ENCODE measurements at regions not wholly inside any gene's neighbourhood (a gene's known extent, or its start where the extent isn't known, plus 50 kb on each side); places are given as distances from the start of the nearest gene placed in this dataset.

- TF ChIP-seq ATF3 (IDR thresholded peaks at IDR 0.05) (no peak), CTCF (IDR thresholded peaks at IDR 0.05; ENCODE audit: low read depth, low read length, missing input control) (no peak), HNF4A (conservative IDR thresholded peaks at IDR 0.05) (no peak), NR2F2 (IDR thresholded peaks at IDR 0.05) (no peak), SP1 (IDR thresholded peaks at IDR 0.05) (no peak), HNF4G (IDR thresholded peaks at IDR 0.05) (no peak), TAF1 (conservative IDR thresholded peaks at IDR 0.05) (no peak), ZBTB33 (IDR thresholded peaks at IDR 0.05) (no peak), JUND (IDR thresholded peaks at IDR 0.05) (no peak), MAX (IDR thresholded peaks at IDR 0.05) (no peak), GABPA (IDR thresholded peaks at IDR 0.05 in 1 of 2, conservative IDR thresholded peaks at IDR 0.05 in 1 of 2) (no peak), FOXA1 (IDR thresholded peaks at IDR 0.05) (no peak), FOXA2 (IDR thresholded peaks at IDR 0.05) (no peak)
- Histone ChIP-seq H3K9me3 (ENCODE audit: control insufficient read depth in 4 of 4, low read length in 3 of 4) (no peaks in the 10 kb centered on the region), H3K36me3 (ENCODE audit: control insufficient read depth in 4 of 4, insufficient read depth in 3 of 4, low read depth in 1 of 4, low read length in 3 of 4) (no peaks in the 10 kb centered on the region), H3K9ac (ENCODE audit: low read depth in 1 of 2, low read length in 2 of 2) (no peak overlapping the region), H3K4me1 (ENCODE audit: control insufficient read depth in 4 of 4, insufficient read depth in 4 of 4, low read length in 3 of 4) (no peaks in the 10 kb centered on the region), H3K4me3 (ENCODE audit: low read depth in 1 of 3, low read length in 3 of 3) (no peak overlapping the region), H3K27ac (ENCODE audit: low read depth in 1 of 2, low read length in 2 of 2) (no peak overlapping the region), H3K27me3 (ENCODE audit: control insufficient read depth in 4 of 4, insufficient read depth in 4 of 4, low read length in 3 of 4) (no peaks in the 10 kb centered on the region)
- DNase-seq (ENCODE audit: low spot score), result no peak
Measured at GRCh38 chr2:210756855-210757254, 200.5 kb downstream of the CPS1 start.

GRCh38 chr2:210762604-210763588 is 206.5 kb downstream of the CPS1 start:
- no peak for DNase-seq (ENCODE audit: low spot score)
- Histone ChIP-seq H3K4me1 (ENCODE audit: control insufficient read depth in 4 of 4, insufficient read depth in 4 of 4, low read length in 3 of 4) (no peaks in the 10 kb centered on the region), H3K4me3 (ENCODE audit: low read depth in 1 of 3, low read length in 3 of 3) (no peak overlapping the region), H3K9ac (ENCODE audit: low read depth in 1 of 2, low read length in 2 of 2) (no peak overlapping the region), H3K36me3 (ENCODE audit: control insufficient read depth in 4 of 4, insufficient read depth in 3 of 4, low read depth in 1 of 4, low read length in 3 of 4) (no peaks in the 10 kb centered on the region), H3K27ac (ENCODE audit: low read depth in 1 of 2, low read length in 2 of 2) (no peak overlapping the region), H3K9me3 (ENCODE audit: control insufficient read depth in 4 of 4, low read length in 3 of 4) (no peaks in the 10 kb centered on the region), H3K27me3 (ENCODE audit: control insufficient read depth in 4 of 4, insufficient read depth in 4 of 4, low read length in 3 of 4) (no peaks in the 10 kb centered on the region)
- TF ChIP-seq HNF4A (conservative IDR thresholded peaks at IDR 0.05) (no peak), JUND (IDR thresholded peaks at IDR 0.05) (no peak), HNF4G (IDR thresholded peaks at IDR 0.05) (no peak), EGR1 (IDR thresholded peaks at IDR 0.05; ENCODE audit: low read depth in 2 of 2) (no peak), NR2F2 (IDR thresholded peaks at IDR 0.05) (no peak)
- WGBS, result 85% methylated on average over 9 of the region's 9 CpGs

All from liver (tissue), 8 donors.